RKO (cell line): ENCODE measurements at regions not wholly inside any gene's neighbourhood (a gene's known extent, or its start where the extent isn't known, plus 50 kb on each side); places are given as distances from the start of the nearest gene placed in this dataset.

Experiments used
- DNase-seq: peaks from one replicate; pipeline ENCODE4 v3.0.0-alpha.2; 2016; ENCODE audit warnings: low spot score

GRCh38 chr6:53413326-53413725 is 64.6 kb upstream of the ELOVL5 start:
- no peak for DNase-seq

GRCh38 chr6:53412751-53413150 is 64.0 kb upstream of the ELOVL5 start:
- DNase-seq: no peak

- no peak for DNase-seq
These were observed 63.4 kb upstream of the ELOVL5 start for GRCh38 chr6:53412021-53412715.

- DNase-seq: no peak
These were observed 62.7 kb upstream of the ELOVL5 start for GRCh38 chr6:53411451-53411850.

GRCh38 chr6:53410508-53411258 is 61.9 kb upstream of the ELOVL5 start:
- no peak for DNase-seq

- no peak for DNase-seq
These were observed 60.1 kb upstream of the ELOVL5 start for GRCh38 chr6:53408826-53409225.

- DNase-seq: no peak
These were observed 50.2 kb upstream of the ELOVL5 start for GRCh38 chr6:53399027-53399344.

GRCh38 chr6:53398247-53399026 is 49.7 kb upstream of the ELOVL5 start:
- no peak for DNase-seq
